NCI-H69 (cell line): ENCODE measurements at regions not wholly inside any gene's neighbourhood (a gene's known extent, or its start where the extent isn't known, plus 50 kb on each side); places are given as distances from the start of the nearest gene placed in this dataset.
"Not testable (repeated sequence)": the region's sequence is repeated elsewhere in the genome, so short reads cannot be mapped to it uniquely, and the experiment has no call there.

Source experiments
- DNase-seq: peaks from one replicate; lab custom pipeline; 2025; lab: John Stamatoyannopoulos, UW

DNA sequence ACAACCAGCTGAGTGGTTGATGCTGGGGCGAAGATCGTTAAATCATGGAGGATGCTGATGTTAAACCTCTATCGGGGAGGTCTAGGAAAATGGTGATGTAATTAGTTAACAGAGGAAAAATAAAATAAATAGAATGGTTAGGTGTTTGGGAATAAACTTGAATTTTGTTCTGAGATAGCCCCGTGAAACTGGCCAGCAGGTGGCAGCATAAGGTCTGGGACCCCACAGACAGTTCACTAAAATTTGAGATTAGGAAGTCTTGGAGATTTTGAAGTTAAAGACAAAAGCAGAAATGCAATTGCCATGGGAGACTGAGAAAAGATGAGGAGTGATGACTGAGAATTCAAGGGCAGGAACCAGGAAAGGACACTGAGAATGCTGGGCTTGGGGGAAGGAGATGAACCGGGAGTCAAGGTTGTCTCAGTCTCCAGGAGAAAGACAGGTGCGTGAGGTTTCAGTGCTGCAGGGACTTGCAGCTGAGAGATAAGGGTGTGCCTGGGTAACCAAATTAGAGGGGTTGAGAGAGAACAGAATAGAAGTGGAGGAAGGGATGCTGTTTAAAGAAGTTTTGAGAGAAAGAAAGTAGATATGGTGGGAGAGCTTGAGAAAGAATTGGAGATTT, 248.0 kb downstream of the ZNF92 start:
- DNase-seq: peak; percentile 28

DNA sequence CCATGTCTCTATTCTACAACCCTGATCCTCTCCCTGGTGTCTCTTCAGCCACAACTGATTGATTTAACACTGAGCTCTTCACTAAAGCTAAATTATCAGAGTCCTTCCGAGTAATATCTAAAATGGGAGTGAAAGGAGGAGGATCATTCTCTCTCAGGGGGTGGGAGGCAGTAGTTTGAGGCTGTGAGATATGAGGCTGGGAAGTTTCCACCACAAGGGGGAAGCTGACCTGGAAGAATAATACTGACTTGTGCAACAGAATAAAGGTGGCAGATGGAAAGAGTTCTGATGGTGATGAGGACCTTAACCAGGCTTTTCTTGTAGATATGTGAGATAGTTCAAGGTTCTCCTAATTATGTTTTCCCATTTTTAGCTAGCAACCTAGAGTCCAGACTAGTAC, 241.6 kb upstream of the VKORC1L1 start:
- not testable (repeated sequence) for DNase-seq

DNA sequence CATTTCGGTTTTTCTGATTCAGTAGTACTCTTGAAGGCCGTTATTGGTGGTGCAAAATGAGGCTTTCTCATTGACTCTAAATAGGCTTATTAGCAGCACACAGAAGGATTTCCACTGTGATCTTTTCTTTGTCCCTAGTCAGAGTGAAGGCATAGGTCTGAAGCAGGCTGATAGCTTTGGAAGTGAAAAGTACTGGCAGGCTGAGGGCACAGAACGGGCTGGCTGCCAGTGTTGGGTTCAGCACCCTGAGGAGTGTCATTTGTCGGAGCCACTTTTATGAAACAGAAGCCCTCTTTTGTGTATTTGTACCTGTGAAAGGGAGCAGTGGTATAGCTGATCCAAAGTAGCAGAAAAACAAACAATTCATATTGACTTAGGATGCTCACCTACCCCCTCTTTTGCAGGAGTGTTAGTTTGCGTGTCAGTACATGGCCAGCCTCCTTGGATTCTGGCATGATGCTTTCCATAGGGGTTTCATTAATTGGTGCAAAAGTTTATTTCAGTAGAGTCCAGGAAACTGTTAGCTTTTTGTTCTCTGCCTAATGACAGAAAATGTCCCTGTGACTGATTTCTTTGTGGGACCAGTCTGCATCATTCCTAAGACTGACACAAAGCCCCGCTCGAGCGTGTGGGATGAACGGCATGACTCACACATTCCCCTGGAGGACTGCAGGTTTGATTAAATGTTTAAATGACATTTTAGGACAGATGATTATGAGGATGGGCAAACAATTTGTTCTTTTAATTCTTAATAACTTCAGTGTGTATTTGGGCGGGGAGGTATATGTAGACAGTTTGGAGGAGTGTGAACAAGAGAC, 239.1 kb upstream of the VKORC1L1 start:
- DNase-seq: not testable (repeated sequence)

DNA sequence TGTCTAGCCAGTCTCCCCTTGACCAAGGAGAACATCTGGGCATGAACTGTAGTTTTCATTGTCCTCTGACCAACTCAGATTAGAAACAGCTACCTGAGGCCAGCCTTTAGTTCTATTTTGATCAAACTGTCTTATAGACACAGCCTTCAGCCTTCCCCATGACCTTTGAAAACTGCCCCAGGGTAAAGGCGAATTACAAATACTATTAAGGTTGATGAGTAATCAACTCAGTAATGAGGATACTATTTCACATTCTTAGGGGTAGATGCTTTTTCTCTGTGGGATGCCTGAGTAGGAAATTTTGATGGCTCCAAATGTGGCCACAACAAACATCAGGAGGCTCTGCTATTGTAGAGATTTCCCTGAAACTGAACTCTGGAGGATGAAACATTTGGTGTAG, 234.0 kb upstream of the VKORC1L1 start:
- DNase-seq: not testable (repeated sequence)

DNA sequence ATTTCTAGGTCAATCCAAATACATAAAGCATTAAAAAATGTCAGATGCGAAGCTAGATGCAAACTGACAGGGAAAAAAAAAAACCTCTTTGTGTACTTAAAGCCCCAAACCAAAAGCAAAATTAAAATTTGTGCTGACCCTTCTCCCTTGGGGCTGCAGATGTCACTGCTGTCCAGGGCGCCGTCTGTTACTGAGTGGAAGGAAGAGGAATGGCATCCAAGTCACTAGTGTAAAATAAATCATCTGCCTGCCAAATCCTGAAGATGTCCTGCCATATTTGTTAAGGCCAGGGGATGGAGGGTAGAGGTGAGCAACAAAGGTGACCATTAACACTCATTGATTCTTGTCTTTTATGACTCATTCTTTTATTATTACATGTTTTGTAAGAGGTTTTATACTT, 233.2 kb upstream of the VKORC1L1 start:
- not testable (repeated sequence) for DNase-seq

DNA sequence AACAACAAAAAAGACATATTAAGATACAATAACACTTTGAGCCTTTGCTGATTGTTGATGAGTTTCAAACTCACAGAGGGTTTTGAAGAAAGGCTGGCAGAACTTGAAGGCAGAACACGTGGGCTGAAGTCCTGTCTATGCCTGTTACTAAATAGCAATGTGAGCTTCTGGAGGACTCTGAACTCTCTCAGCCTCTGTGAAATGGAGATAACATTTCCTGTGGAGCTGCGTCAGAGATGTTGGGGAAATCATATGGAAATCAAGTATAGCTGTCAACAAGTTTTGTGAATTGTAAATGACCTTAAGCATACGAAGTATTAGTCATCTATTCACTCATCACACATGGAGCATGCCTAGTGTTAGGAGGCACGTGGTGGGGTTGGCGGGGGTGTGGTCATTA, 229.4 kb upstream of the VKORC1L1 start:
- DNase-seq: not testable (repeated sequence)

DNA sequence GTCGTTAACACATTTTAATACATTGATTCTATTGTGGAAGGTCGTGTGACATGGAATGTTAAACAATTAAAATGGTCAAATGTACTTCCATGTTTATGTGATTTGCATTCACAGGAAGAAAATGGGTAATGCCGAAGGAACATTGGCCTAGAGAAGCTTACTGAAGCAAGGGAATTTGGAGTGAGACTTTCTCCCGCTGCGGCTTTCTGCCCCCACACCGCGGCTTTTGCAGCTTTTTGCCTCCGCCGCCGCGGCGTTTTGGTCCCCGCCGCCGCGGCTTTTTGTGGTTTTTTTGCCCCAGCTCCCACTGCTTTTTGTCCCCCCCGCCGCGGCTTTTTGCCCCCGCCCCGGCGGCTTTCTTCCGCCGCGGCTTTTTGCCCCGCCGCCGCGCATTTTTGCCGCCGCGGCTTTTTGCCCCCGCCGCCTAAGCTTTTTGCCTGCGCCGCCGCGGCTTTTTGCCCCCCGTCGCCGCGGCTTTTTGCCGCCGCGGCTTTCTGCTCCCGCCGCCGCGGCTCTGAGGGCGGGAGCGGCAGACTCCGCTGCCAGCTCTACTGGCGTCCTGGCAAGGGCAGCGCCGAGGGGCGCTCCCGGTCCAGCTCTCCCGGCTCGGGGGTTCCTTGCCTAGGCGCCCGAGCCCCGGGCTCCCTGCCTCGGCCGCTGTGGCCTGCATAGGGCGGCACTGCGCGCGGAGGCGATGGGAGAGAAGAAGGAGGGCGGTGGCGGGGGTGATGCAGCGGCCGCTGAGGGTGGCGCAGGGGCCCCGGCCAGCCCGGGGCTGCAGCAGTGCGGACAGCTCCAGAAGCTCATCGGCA, 225.5 kb upstream of the VKORC1L1 start:
- not testable (repeated sequence) for DNase-seq

DNA sequence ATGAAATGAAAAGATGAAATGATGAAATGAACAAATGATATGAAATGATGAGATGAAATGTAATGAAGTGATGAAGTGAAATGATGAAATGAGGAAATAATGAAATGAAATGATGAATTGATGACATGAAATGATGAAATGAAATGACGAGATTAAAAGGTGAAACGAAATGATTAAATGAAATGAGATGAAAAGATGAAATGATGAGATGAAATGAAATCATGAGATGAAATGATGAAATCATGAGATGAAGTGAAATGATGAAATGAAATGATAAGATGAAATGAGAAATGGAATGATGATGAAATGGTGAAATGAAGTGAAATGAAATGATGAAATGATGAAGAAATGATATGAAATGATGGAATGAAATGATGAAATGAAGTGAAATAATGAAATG, 221.7 kb upstream of the VKORC1L1 start:
- DNase-seq: not testable (repeated sequence)

DNA sequence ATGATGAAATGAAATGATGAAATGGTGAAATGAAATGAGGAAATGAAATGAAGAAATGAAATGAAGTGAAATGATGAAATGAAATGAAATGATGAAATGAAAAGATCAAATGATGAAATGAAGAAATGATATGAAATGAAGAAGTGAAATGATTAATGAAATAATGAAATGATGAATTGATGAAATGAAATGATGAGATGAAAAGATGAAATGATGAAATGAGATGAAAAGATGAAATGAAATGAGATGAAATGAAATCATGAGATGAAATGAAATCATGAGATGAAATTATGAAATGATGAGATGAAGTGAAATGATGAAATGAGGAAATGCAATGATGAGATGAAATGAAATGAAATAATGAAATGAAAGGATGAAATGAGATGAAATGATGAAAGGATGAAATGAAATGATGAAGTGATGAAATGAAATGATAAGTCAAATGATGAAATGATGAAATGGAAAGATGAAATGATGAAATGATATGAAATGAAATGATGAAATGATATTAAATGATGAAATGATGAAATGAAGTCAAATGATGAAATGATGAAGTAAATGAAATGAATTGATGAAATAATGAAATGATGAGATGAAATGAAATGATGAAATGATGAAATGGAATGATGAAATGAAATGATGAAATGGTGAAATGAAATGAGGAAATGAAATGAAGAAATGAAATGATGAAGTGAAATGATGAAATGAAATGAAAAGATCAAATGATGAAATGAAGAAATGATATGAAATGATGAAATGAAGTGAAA, 220.9 kb upstream of the VKORC1L1 start:
- not testable (repeated sequence) for DNase-seq

DNA sequence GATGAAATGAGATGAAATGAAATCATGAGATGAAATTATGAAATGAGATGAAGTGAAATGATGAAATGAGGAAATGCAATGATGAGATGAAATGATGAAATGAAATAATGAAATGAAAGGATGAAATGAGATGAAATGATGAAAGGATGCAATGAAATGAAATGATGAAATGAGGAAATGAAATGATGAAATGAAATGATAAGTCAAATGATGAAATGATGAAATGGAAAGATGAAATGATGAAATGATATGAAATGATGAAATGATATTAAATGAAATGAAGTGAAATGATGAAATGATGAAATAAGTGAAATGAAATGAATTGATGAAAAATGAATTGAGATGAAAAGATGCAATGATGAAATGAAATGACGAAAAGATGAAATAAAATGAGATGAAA, 220.2 kb upstream of the VKORC1L1 start:
- DNase-seq: not testable (repeated sequence)

DNA sequence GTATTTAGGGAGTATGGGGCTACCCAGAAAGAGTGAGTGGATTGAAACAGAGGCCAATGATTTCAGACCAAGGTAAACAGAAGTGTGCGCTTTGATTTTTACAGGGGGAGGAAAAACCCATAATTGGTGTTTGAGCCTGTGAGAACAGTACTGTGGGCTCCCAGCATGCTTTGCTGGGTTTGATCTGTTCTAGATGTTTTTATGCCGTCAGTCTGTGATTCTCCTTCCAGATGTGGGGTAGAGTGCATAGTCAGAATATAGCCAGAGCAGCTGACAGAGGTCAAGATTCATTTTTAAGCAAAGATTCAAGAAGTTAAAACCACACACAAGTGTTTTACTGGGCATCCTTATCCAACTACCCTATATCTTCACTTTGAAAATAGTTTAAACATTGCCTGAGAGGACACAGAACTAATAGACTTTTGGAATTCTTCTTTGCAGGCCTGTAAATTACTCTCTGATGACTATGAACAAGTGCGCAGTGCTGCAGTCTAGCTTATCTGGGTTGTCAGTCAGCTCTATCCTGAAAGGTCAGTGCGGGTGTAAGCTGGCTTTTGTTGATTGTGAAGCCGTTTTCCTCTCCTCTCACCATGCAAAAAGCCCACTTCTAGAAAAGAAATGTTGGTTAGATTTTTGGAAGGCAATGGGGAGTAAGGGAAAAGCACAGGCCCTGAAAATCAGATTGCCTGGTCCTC, 216.2 kb upstream of the VKORC1L1 start:
- not testable (repeated sequence) for DNase-seq

DNA sequence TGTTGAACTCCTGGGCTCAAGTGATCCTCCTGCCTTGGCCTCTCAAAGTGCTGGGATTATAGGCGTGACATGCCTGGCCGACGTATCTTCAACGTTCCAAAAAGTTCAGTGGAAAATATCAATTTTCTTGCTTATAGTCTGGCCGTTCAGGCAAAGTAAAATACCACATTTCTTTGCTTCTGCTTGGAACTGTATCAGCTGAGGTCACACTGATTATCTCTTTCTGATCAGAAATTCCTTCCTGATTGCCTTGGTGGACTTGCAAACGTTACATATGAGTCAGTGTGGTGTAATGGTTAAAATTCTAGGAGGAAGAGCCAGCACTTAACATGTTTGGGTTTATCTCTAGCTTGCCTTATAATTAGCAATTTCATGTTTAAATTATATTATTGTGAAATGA, 189.5 kb upstream of the VKORC1L1 start:
- not testable (repeated sequence) for DNase-seq

DNA sequence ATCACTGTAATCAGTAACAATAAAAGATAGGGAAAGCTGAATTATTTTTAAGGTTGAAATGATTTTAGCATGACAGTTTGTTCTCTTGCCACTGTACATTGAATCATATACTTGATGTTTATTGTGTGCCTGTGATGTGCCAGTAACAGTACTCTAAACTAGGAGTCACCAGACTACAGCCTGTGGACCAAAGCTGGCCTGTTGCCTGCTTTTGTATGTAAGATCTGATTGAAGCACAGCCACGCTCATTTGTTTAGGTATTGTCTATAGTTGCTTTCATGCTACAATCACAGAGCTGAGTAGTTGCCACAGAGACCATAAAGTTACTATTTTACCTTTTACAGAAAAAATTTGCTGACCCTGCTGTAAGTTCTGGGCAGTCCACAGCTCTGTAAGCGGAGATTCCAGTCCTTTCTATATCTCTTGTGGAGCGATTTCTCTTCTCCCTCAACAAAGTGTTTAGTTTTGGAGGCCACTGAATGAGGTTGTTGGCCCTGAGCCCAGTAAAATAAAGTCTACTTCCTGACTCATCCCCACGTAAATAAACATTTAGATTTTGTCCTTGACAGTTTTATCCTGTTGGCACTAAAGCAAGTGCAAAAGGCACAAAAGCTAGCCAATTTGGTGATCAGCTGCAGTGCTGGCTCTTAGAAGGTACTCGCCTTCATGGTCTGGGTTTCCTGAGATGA, 173.7 kb upstream of the VKORC1L1 start:
- not testable (repeated sequence) for DNase-seq

DNA sequence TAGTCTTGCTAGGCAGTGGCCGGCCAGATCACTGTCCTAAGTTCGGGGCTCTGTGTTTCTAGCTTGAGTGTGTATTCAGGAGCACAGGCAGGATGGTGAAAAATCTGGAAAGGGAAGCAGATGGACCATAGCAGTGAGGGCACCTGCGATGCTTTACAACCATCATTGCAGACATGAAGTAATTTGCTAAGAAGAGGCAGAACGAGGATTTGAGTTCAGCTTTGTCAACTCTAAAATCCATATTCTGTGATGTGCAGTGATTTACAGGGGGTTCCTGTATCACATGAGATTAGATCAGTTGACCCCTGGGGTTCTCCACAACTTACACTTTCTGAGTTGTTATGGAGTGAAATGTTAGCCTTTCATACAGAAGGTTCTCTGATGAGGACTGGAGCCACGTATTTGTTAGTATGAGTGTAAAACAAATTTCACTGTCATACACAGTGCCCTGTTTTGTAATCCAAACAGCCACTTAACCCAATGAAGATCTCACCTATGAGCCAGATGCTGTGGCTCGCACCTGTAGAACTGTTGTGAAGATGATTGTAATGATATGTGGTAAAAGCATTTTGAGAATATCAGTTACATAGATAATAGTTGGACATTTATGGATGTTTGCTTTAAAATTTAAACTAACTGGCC, 173.0 kb upstream of the VKORC1L1 start:
- not testable (repeated sequence) for DNase-seq

DNA sequence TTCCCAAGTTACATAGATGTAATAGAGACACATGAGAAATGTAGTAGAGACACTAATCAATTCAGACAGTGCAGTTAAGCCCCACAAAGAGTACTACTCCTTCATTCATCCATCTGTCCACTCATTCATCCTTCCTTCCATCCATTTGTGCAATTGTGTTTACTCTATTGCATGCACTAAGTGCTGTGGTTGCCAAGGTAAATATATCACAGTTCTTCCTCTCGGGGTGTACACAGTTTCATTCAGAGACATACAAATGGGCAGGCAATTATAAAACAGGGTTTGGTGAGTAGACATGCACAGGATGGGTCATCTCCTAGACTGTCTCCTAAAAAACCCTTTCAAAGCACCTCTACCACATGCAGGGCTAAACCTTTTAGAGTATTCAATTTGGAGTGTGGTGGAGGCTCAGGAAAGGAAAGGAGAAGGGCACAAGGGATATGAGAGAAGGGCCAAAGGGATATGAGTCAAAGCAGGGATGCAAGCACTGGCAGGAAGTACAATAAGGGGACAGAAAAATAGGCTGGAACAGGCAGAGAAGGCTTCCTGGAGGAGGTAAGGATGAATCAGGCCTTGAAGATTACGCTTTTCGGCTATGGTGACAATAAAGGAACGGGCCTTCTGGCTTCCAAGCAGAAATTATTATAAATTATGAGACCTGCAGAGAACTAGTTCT, 153.6 kb upstream of the VKORC1L1 start:
- DNase-seq: peak; percentile 75

DNA sequence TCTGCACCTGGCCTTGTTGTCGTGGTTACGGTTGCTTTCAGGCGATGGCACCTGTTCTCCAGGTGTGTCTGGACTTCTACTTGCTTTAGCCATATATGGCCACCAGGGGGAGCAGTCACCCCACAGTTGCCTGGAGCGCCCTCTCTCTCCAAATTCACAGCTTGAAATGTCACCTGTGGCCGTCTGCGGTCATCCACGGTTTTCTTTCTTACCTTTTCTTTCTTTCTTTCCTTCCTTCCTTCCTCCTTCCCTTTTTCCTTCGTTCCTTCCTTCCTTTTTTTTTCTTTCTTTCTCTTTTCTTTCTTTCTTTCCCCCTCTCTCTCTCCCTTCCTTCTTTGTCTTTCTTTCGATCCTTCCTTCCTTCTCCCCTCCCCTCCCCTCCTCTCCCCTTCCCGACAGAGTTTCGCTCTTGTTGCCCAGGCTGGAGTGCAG, 150.5 kb upstream of the VKORC1L1 start:
- DNase-seq: peak; percentile 77

DNA sequence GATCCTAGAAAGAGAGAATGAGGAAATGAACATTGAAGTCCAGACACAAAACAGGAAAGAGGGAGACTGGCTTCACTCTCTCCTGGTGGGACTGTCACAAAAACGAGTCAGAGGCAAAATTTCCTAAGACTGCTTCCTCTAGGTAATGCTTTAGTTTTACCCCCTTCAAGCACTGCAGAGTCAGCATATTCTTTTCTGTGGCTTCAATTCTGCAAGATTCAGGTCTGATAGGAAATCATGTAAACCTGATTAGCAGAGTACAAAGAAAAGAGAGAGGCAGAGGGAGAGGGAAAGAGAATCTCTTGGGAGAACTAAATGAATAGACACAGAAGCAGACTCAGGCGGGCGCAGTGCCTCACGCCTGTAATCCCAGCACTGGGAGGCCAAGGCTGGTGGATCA, 145.7 kb upstream of the VKORC1L1 start:
- DNase-seq: not testable (repeated sequence)

DNA sequence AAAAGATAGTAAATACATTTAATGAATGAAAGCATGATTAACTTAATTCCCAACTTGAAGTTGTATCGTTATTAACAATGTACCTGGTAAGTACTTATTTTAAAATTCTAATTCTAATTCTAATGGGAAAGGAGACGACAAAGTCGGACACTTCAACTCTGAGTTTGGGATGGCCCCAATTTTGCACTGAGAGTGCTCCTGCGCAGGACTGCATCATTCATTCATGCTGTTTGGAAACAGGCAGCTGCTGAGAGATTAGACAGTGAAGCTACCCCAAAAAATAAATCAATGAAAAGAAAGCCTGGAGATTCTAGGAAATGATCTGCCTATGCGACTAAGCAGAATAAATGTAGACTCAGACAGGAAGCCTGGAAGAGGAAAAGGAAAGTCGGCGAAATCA, 141.7 kb upstream of the VKORC1L1 start:
- DNase-seq: no peak

DNA sequence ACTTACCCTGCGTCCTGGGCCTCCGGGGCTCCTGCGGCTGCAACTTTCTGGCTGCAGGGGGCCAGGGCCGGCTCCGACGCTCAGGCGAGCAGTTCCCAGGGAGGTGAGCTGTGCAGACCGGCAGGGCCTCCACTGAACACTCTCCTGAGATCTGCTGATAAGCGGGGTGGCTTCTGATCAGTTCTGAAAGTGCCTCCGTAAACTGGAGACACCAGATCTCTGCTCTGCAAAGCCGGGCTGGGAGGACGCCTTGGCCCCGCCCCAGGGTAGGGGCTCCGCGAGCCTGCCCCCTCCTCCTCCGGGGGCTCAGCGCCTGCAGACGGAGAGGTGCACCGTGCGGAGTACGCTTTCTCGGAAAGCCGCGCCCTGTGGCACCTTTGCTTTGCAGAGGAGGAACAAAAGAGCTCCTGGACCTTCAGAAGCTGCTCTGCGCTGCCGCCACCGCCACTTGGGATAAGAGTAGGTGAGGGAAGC, 141.3 kb upstream of the VKORC1L1 start:
- peak; percentile 15 for DNase-seq
